GM12865 (cell line): ENCODE measurements at regions not wholly inside any gene's neighbourhood (a gene's known extent, or its start where the extent isn't known, plus 50 kb on each side); places are given as distances from the start of the nearest gene placed in this dataset.

Source experiments
- DNase-seq: peaks from one replicate; pipeline ENCODE4 v3.0.0; 2010; ENCODE audit warnings: low read depth
- H3K4me3 ChIP-seq: 2 replicates; pipeline ENCODE4 v1.5.1; 2011; ENCODE audit warnings: mild to moderate bottlenecking, low read depth, low read length, control low read depth
- TF ChIP-seq, protein P1 (sequence below): IDR thresholded peaks from 2 replicates; pipeline ENCODE4 v1.5.1; 2011; ENCODE audit warnings: low read length, control low read depth, low read depth, inconsistent platforms; ENCODE audit not compliant: insufficient read depth; ENCODE audit errors: missing control alignments

DNA sequence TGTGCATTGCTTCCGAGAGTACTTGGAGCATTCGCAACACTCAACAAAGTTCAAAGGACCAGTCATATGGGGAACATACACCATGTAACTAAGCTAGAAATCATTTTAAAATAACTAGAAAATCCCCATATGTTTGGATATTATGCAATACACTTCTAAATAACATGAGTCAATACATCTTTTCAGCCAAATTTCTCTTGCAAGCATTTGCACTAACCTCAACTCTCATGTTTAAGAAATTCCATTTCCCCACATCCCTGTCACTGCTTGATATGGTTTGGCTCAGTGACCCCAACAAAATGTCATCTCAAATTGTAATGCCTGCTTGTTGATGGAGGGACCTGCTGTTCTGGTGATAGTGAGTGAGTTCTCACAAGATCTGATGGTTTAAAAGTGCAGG, 85.7 kb upstream of the CST7 start:
- TF ChIP-seq, protein P1, sequence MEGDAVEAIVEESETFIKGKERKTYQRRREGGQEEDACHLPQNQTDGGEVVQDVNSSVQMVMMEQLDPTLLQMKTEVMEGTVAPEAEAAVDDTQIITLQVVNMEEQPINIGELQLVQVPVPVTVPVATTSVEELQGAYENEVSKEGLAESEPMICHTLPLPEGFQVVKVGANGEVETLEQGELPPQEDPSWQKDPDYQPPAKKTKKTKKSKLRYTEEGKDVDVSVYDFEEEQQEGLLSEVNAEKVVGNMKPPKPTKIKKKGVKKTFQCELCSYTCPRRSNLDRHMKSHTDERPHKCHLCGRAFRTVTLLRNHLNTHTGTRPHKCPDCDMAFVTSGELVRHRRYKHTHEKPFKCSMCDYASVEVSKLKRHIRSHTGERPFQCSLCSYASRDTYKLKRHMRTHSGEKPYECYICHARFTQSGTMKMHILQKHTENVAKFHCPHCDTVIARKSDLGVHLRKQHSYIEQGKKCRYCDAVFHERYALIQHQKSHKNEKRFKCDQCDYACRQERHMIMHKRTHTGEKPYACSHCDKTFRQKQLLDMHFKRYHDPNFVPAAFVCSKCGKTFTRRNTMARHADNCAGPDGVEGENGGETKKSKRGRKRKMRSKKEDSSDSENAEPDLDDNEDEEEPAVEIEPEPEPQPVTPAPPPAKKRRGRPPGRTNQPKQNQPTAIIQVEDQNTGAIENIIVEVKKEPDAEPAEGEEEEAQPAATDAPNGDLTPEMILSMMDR = no peak
- no peak for DNase-seq
- no peak overlapping the region for H3K4me3 ChIP-seq

DNA sequence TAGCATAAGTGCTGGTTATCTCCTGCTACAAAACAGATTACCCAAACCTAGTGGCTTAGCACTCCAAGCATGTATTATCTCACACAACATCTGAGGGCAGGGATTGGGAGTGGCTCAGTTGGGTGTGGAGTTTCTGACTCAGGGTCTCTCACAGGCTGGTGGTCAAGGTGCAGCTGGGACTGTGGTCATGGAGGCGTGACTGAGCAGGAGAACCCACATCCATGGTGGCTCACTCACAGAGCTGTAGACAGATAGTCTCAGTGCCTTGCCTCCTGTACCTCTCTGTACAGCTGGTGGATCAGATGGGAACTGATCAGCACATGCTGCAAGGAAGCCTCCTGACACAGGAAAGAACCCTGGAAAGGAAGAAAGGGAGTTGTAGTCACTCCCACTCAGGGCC, 83.1 kb upstream of the CST7 start:
- no peak for DNase-seq
- no peak overlapping the region for H3K4me3 ChIP-seq
- TF ChIP-seq, protein P1 = no peak

DNA sequence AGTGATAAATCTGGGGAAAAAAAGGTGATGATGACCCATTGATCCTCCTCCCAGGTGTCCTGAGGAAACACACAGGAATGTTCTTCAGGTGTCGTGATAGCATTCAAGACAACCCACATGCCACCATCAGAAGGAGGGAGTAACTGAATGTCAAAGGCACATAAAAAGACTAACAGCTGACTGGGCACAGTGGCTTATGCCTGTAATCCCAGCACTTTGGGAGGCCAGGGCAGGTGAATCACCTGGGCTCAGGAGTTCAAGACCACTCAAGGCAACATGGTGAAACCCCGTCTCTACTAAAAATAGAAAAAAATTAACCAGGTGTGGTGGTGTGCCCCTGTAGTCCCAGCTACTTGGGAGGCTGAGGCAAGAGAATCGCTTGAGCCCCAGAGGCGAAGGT, 82.3 kb upstream of the CST7 start:
- H3K4me3 ChIP-seq = no peak overlapping the region
- DNase-seq = no peak
- TF ChIP-seq, protein P1 = no peak

DNA sequence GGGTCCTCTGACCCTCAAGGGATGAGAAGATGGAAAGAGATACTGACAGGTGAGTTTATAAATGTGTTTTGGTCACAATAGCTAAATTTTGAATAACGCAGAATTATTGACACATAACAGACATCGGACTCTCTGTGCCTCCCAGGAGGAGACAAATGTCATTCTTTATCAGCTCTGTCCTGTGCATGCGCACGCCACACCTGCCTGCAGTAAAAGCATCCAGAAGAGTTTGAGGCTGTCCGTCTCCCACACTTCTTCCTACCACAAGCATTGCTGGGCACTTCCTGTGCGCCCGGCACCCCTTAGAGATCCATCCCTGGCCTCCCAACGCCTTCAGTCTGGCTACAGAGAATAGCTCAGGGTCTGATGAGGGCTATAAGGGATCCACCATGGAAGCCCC, 81.5 kb upstream of the CST7 start:
- no peak for DNase-seq
- no peak overlapping the region for H3K4me3 ChIP-seq
- TF ChIP-seq, protein P1 = no peak

DNA sequence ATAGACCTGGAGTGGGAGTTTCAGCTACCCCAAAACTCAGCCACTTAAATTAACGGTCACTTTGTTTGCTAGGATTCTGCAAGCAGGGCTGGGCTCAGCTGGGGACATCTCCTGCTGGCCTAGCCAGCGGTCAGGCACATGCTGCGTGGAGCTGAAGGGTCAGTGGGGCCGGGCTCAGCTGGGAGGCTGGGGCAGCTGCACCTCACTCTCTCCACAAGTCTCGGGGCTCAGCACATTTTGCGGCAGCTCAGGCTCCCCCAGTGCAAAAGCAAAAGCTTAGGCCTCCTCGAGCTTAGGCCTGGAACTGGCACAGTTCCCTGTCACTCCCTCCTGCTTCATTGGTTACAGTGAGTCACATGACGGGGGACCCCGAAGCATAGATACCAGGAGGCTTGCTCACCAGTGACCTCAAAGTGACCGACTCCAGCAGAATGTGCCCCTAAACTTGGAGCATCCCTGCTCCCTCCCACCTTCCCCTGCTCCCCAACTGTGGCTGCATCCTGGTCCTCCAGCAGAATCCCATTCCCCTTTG, 80.6 kb upstream of the CST7 start:
- TF ChIP-seq, protein P1 = no peak
- no peak for DNase-seq
- H3K4me3 ChIP-seq = no peak overlapping the region

DNA sequence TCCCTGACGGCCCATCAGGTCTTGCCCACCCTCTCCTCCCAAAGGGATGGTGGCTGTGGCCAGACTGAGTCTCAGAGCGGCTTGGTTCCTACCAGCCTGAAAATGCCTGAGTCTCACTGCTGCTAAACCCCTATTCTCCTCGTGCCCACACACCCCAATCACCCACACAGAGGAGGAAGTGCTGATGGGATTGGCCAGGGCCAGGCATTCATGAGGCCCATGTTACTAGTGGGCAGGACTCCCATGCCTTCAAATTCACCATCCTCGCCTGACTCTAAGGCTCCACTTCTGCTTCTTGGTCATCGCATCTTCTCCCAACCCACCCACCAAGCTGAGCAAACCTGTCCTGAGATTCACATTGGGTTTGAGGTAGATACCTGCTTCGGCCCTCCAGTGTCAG, 80.1 kb upstream of the CST7 start:
- no peak for DNase-seq
- TF ChIP-seq, protein P1 = no peak
- no peak overlapping the region for H3K4me3 ChIP-seq

DNA sequence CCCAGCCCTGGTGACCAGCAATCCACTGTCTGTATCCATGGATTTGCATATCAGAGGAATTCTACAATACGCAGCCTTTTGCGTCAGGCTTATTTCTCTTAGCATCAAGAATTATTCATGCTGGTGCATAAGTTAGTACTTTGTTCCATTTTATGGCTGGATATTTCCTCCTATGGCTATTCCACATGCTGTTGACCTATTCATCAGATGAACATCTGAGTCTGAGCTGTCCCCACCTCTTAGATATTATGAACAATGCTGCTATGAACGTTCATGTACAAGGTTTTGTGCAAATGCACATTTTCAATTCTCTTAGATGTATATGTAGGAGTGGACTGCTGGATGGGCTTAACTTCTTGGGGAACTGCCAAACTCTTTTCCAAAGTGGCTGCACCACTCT, 79.0 kb upstream of the CST7 start:
- no peak for DNase-seq
- H3K4me3 ChIP-seq = no peak overlapping the region
- TF ChIP-seq, protein P1 = no peak
